ENCODE measurements at regions not wholly inside any gene's neighbourhood (a gene's known extent, or its start where the extent isn't known, plus 50 kb on each side); places are given as distances from the start of the nearest gene placed in this dataset.

DNA sequence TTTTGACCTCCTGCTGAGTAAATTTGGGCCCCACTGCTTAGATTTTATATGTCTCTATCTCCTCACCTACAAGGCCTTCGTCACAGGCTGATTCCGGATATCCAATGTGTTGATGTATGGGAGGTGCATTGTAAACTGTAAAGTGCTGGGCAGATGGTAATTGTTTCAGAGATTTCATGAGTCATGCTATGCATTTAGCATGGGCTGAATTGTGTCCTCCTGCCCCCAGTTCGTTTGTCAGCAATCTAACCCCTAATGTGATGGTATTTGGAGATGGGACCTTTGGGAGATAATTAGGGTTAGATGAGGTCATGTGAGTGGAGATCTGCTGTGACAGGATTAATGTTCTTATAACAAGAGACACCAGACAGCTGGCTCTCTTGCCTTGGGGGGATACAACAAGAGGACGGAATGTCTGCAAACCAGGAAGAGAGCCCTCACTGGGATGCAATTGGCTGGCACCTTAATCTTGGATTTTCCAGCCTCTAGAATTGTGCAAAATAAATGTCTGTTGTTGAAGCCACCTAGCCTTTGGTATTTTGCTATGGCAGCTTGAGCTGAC lies 101.8 kb upstream of the NLRP1 start:
- H3K4me1 ChIP-seq, result no peaks in the 10 kb centered on the region
- H3K36me3 ChIP-seq, result no peaks in the 10 kb centered on the region
- H3K27me3 ChIP-seq, result peaks cover 0 to 62% (median 0%) of the 10 kb centered on the region in 4 donors
- no peak for DNase-seq (ENCODE audit: extremely low spot score)
- peaks cover 0 to 27% (median 9%) of the 10 kb centered on the region in 4 donors for H3K9me3 ChIP-seq
- intact Hi-C loops (cut with DNase I), result no loop called here
- WGBS, result 56% methylated on average over 4 of the region's 4 CpGs
- no peak overlapping the region for H3K4me3 ChIP-seq
- no peak for TF ChIP-seq POLR2A (IDR thresholded peaks at IDR 0.05; ENCODE audit: low read depth)
- H3K27ac ChIP-seq (replicated peaks in 1 of 4), result no peak overlapping the region

DNA sequence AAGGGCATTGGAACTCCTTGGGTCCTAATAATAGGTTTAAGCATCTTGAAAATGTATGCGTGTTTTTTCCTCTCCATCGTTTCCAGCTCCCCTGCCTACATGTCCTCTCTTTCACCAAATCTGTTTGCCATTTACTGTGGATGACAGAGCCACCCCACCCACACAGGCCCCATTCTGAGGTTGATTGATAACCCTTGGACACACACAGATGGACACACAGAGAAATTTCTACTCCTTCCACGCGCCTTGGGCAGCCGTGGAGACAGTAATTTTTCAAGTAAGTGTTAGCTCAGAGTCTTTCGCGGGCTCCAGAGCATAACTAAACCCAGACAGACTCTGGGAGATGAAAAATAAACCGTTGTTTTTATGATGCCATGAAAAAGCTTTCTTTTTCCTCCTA lies 103.3 kb upstream of the NLRP1 start:
- 59% methylated on average over 8 of the region's 8 CpGs for WGBS
- intact Hi-C loops (cut with DNase I), result no loop called here
- Histone ChIP-seq H3K4me3 (no peak overlapping the region), H3K36me3 (no peaks in the 10 kb centered on the region), H3K4me1 (no peaks in the 10 kb centered on the region), H3K9me3 (peaks cover 0 to 27% (median 9%) of the 10 kb centered on the region in 4 donors), H3K27ac (replicated peaks in 1 of 4) (no peak overlapping the region), H3K27me3 (peaks cover 0 to 53% (median 0%) of the 10 kb centered on the region in 4 donors)
- no peak for DNase-seq (ENCODE audit: extremely low spot score)
- TF ChIP-seq CTCF (IDR thresholded peaks at IDR 0.05) (no peak), POLR2AphosphoS5 (IDR thresholded peaks at IDR 0.05) (no peak), POLR2A (IDR thresholded peaks at IDR 0.05; ENCODE audit: low read depth) (no peak), EP300 (IDR thresholded peaks at IDR 0.05) (no peak)

- Histone ChIP-seq H3K27ac (replicated peaks in 1 of 4) (no peak overlapping the region), H3K9me3 (peaks cover 0 to 4% (median 0%) of the 10 kb centered on the region in 4 donors), H3K36me3 (no peaks in the 10 kb centered on the region), H3K27me3 (peaks cover 0 to 69% (median 0%) of the 10 kb centered on the region in 4 donors), H3K4me3 (no peak overlapping the region), H3K4me1 (no peaks in the 10 kb centered on the region)
- no peak for DNase-seq (ENCODE audit: extremely low spot score)
- WGBS, result 62% methylated on average over 9 of the region's 9 CpGs
- intact Hi-C loops (cut with DNase I), result no loop called here
- TF ChIP-seq CTCF (IDR thresholded peaks at IDR 0.05) (no peak), POLR2A (IDR thresholded peaks at IDR 0.05; ENCODE audit: low read depth) (no peak), POLR2AphosphoS5 (IDR thresholded peaks at IDR 0.05) (no peak), EP300 (IDR thresholded peaks at IDR 0.05) (no peak)
These were observed 109.5 kb upstream of the NLRP1 start for GRCh38 chr17:5693821-5694220.

DNA sequence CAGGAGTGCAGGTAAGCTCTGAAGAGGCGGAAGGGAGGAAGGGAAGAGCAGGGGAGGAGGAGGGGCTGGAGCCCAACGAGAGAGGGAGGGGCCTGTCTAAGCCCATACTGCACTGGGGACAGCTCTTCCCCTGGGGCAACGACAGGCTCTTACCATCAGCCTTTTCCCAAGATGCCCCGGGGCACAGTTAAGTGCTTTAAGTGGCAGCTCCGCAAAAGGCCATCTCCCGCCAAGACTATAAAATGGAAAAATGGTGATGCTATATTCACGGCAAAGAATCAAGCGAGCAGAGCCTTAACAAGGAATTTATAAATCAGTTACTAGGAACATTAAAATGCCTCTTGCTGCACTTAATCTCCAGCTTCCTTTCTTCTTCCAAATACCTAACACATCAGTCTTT lies 110.2 kb upstream of the NLRP1 start:
- intact Hi-C loops (cut with DNase I), result no loop called here
- H3K27me3 ChIP-seq, result peaks cover 0 to 69% (median 0%) of the 10 kb centered on the region in 4 donors
- DNase-seq (ENCODE audit: extremely low spot score), result no peak
- 41% methylated on average over 8 of the region's 8 CpGs for WGBS
- H3K36me3 ChIP-seq, result no peaks in the 10 kb centered on the region
- no peak overlapping the region for H3K4me3 ChIP-seq
- no peak overlapping the region for H3K27ac ChIP-seq (replicated peaks in 1 of 4)
- TF ChIP-seq POLR2AphosphoS5 (IDR thresholded peaks at IDR 0.05) (no peak), EP300 (IDR thresholded peaks at IDR 0.05) (no peak), POLR2A (IDR thresholded peaks at IDR 0.05; ENCODE audit: low read depth) (no peak), CTCF (IDR thresholded peaks at IDR 0.05) (no peak)
- H3K4me1 ChIP-seq, result no peaks in the 10 kb centered on the region
- H3K9me3 ChIP-seq, result peaks cover 0 to 10% (median 0%) of the 10 kb centered on the region in 4 donors

DNA sequence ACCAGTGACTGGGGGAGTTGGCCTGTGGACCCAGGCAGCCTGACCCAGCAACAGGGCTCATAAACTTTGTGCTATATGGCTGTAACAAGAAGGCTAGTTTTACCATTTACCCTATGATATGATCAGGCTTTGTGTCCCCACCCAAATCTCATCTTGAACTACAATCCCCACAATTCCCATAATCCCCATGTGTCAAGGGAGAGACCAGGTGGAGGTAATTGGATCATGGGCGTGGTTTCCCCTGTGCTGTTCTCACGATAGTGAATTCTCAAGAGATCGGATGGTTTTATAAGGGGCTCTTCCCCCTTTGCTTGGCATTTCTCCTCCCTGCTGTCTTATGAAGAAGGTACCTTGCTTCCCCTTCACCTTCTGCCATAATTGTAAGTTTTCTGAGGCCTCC lies 111.2 kb upstream of the NLRP1 start:
- Histone ChIP-seq H3K9me3 (peaks cover 0 to 10% (median 0%) of the 10 kb centered on the region in 4 donors), H3K36me3 (no peaks in the 10 kb centered on the region), H3K27ac (replicated peaks in 1 of 4) (no peak overlapping the region), H3K4me3 (no peak overlapping the region), H3K4me1 (no peaks in the 10 kb centered on the region), H3K27me3 (peaks cover 0 to 68% (median 0%) of the 10 kb centered on the region in 4 donors)
- intact Hi-C loops (cut with DNase I), result no loop called here
- 59% methylated on average over 3 of the region's 3 CpGs for WGBS
- TF ChIP-seq POLR2AphosphoS5 (IDR thresholded peaks at IDR 0.05), result no peak
- no peak for TF ChIP-seq EP300 (IDR thresholded peaks at IDR 0.05)
- no peak for TF ChIP-seq CTCF (IDR thresholded peaks at IDR 0.05)
- no peak for TF ChIP-seq POLR2A (IDR thresholded peaks at IDR 0.05; ENCODE audit: low read depth)
- DNase-seq (ENCODE audit: extremely low spot score), result no peak

Measured in esophagus muscularis mucosa (tissue), 4 donors.